HK-2 (cell line): ENCODE measurements at regions not wholly inside any gene's neighbourhood (a gene's known extent, or its start where the extent isn't known, plus 50 kb on each side); places are given as distances from the start of the nearest gene placed in this dataset.

Experiments used
- DNase-seq: peaks from one replicate; pipeline ENCODE4 v3.0.0-alpha.2; 2018; ENCODE audit not compliant: unreplicated experiment

DNA sequence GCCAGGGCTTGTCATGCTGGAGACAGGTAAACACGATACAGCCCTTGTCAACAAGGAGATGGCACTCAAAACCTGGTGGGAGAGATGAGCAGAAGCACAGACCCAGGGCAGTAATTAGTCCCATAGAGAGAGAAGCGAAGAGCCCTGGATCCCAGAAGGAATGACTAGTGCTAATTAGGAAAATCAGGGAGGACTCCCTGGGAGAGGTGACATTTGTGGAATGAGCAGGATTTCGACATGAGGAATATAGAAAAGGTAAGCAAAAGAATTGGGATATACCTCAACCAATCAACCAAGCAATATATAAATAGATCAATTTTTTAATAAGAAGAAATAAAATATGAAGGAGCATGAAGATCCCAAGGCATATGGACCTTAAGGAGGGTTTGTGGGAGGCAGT is 98.5 kb upstream of the GJB5 start:
- no peak for DNase-seq

DNA sequence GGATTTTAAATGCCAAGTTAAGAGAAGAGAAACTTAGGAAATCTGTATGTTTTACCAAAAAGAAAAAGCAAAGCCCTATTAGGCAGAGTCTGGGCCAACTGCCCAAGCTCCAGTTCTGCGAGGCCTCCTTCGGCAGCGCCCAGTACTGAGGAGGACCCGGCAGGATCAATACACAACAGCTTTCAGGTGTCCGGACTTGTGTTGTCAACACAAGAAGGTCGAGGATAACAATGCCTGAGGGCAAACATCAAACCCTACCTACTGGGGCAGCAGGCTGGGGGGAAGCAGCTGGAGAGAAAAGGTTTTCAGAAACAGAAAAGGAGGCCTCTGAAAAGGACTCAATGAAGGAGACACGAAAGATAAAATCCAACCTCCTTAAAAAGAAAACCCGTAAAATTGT is 98.1 kb upstream of the GJB5 start:
- no peak for DNase-seq

DNA sequence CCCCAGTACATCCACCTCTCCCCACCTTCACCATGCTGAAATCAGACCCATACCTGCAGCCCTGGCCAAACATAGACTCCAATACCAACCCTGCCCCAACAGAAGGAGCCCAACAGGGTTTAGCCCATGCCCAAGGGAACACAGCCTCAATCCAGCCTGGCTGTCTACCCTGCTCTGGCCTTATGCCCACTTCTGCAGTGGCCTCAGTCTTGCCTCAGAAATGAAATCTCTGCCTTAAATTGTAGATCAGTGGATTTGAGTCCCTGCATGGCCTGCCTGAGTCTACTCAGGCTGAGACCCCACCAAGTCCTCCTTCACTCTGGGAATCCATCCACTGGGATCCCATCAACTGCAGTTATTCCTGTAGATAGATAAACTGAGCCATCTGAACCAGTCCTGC is 97.6 kb upstream of the GJB5 start:
- DNase-seq: no peak

DNA sequence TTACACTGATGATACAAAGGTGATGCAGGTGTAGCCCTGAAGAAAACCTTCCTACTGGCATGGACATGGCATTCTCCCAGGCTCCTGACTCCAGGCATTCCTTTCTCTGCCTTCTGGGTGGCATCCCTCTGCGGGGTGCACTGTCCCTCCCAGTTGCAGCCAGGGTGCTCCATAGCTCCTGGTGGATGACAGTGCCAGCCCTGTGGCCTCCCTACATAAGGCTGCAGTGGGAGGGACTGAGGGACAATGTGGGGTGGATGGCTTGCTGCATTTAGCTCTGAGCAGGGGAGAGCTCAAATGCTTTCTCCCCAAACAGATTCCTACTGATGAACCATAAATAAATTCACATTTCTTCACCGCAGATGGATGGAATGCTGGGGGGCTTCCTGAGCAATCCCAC is 97.0 kb upstream of the GJB5 start:
- DNase-seq: no peak

DNA sequence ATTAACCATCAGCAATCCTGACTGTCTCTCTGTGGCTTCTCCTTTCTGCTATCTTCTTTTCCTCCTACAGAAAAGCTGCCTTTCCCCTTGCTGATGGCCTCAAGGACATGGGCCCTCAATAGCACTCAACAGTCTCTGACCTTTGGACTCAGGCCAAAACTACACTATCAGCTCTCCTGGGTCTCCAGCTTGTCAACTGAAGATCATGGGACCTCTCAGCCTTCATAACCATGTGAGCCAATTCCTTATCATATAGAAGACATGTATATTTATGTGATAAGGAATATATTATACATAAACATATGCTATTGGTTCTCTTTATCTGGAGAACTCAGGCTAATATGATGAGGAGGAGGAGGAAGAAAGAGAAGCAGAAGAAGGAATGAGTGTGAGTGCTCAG is 91.8 kb upstream of the GJB5 start:
- DNase-seq: no peak

DNA sequence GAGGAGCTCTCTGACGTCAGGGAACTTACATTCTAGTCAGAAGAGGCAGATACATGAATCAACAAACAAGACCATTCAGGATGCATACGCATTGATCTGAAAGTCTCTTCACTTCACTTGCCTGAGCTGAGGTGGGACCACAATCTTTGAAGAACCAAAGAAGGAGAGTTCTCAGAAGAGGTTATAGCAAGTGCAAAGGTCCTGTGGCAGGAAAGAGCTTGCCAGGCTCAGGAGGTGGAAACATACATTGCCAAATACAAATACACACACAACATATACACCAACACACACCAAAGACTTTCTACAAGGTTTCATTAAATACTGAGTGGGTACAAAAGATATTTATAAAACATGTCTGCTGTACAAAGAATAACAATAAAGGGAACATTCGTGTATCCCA is 86.8 kb upstream of the GJB5 start:
- no peak for DNase-seq

DNA sequence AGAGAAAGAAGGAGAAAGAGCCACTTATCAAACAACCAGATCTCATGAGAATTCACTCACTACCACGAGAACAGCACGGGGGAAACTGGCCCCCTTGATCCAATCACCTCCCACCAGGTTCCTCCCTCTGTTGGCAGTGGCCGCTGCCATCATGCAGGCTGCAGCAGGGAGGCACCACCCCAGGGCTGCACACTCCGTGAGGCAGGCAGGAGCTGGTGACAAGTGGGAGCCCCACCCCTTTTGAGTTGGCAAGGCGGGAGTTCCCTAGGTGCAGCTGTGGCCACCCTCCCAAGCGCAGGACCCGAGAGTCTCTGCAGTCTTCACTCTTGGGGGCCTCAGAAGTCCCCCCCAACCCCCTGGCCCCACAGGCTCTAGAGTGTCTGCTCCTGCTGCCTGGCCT is 83.9 kb upstream of the GJB5 start:
- no peak for DNase-seq

DNA sequence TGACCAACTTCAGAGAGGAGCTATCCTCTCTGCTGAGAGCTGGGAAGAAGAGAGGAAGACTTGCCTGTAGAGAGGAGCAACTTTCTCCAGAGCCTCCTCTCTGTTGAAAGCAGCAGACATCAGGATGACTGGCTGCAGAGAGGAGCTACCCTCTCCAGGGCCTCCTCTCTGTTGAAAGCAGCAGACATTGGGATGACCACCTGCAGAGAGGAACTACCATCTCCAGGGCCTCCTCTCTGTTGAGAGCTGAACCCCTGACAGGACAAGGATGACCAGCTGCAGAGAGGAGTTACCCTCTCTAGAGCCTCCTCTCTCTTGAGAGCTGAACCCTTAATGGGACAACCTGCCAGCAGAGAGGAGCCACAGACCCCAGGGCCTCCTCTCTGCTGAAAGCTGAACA is 83.0 kb upstream of the GJB5 start:
- no peak for DNase-seq

DNA sequence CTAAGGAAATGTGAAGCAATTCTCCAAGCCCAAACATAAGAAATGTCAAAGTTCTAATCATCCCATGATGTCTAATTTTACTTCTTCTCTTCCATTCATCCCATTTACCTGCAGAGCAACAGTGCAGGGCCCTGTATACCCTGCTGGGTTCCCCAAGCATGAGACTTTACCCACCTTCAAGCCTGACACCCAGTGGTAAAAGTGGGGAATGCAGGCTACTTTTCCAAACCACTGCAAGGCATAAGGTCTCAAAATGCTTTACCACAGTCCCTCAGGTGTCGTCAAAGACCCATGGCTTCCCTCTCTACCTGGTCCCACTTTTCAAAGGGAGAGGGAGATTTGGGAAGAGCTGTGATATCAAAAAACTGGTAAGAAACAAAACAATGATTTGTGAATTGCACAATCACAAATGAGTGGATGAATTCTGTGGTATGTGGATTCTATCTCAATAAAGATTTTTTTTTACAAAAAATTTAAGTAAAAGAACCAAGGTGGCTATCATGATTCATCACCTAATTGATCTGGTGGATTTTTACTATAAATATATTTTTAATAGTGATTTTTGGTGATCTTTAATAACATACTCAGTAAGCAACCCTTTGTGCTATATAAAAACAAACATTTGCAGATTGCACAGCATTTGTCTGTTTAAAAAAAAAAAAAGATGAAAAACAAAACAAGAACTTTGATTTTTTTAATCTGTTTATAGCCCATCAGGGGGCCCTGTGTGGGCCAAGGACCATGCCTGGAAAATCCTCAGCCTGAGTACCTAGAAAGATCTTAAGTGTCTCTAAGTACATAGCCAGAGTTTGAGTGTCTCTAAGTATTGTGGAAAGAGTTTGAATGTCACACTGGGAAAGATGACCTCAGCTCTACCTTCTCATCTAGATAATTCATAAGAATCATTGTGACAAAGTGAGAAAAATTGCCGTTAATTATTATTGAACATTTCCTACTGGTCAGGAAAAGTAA is 73.1 kb upstream of the GJB5 start:
- peak; percentile 31 for DNase-seq

DNA sequence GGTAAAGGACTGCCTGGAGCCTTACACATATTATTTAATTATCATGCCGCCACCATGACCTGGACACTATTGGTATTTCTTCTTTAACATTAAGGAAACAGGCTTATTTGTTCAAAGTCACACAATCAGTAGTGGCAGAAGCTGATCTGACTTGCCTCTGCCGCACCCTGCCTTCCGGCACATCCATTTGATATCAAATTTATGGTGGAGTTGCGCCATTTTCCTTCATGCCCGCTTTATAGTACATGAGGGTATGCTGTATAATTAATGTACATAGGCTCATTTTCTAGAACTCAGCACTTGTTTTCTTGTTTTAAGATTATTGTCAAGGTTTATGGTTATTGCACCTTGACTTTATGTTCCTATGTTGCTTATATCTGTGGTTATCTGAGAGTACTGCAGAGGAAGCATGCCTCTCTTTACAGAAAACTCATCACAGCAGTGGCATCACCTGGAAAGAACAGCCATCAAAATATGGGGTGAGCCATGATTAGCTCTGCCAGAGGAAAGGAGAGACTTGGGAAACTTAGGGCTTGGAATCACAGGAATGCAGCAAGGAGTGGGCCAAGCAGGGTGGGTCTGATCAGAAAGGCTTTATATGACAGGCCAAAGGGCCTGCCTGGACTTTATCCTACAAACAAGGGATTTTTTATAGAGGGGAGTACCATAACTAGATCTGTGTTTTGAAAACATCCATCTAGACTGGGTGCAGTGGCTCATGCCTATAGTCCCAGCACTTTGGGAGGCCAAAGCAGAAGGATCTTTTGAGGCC is 72.2 kb upstream of the GJB5 start:
- DNase-seq: no peak

DNA sequence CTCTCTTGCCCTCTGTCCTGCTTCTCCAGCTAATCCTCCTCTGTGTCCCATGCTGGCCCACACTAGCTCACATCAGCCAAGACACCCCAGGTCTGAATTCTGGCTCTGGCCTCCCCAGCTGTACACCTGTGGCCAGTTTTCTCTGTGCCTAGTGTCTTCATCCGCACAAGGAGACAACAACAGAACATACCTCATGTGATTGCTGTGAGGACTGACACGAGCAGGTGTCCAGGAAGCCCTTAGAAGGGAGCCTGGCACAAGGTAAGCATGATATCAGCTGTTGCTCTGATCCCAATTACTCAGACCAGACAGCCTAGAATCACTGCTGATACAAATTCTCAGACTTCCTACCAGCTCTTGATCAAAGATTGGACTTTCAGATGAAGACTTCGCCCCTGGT is 71.2 kb upstream of the GJB5 start:
- no peak for DNase-seq

DNA sequence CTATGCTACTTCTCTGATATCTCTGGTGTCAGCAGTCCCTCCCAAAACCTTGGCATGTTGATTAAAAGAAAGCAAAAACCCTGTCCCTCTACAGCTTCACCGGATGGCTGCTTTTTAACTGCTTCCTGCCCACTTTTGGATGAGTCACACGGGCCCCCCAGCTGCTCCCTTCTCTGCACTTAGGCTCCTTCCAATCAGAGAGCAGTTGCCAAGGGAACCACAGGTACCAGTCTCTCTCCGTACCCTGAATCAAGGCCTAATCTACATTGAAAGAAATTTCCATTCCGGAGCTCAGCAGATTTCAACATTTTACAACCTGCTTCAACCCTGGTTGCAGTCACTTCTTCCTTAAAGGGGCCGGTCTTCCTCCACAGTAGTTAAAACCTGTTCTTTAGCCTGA is 70.6 kb upstream of the GJB5 start:
- no peak for DNase-seq

DNA sequence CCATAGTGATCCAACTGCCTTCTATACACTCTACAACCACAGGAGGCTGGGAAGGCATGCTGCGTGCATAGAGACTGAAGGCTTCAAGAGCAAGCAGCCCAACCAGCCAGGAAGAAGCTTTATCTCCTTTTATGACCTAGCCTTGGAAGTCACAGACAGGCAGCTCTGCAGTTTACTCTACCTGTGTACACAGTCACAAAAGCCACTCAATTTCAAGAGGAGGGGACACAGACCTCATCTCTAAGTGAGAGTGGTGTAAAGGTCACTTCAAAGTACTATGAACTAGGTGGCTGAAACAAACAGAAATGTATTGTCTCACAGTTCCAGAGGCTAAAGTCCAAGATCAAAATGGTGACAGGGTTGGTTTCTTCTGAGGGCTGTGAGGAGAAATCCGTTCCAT is 69.6 kb upstream of the GJB5 start:
- no peak for DNase-seq

DNA sequence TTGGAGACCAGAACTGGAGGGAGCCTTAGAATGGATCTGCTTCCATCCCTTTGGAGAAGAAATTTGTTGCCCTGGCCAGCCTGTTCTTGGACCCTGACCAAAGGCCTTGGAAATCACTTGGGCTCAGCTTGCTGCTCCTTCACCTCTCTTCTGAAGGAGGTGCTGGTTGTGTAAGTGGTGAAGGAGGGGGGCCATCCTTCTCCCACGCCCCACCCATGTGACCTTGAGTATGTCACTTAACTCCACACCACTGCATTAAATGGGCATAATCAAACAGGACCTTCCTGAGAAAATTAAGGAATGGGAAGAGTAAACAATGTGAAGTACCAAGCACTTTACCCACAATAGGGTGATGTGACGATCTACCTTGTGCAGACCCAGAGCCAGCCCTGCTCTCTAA is 68.3 kb upstream of the GJB5 start:
- DNase-seq: no peak

DNA sequence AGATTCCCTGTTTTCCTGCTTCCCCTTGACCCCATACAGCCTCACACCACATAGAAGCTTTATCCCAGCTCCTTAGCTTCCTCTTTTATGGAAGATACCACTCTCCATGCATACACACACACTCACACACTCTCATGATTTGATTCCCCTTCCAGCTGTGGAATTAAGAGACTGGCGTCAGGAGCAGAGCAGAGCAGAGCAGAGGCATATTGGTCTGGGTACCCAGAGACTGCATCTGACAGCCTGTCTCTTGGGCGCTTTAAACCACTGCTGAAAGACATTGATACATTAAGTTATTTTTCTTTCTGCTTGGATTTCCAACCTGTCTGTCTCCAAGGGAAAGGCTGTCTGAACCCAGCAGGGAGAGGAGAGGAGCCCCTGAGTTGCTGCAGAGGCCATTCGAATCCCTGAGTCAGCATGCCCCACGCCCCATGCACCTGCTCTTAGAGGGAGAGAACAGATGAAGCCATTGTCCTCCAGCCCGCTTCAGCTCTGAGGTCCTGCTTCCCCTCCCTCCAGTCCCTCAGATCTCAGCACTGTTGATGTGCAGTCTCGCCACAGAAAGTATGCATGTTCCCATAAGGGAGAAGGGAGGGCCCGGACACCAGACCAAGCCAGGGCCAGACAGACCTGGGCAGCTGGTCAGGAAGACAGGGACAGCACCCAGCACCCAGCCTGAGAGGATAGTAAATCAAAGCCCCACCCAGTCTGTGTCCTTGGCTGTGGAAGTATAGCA is 66.7 kb upstream of the GJB5 start:
- DNase-seq: no peak

DNA sequence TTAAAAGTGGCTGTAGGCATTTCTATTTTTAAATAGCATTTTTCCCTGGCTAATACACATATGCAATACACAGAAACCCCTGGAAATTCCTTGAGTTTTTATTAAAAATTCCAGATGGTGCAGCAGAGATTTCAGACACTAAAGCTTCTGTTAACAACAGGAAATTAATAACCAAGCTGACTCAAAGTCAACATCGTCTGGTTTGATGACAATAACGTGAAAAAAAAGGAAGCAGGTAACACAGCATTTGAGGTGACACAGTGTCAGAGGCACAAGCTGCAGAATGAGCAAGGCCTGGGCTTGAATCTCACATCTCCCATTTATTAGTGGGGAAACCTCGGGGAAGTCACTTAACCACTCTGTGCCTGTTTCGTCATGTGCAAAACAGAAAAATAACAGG is 64.6 kb upstream of the GJB5 start:
- DNase-seq: no peak

DNA sequence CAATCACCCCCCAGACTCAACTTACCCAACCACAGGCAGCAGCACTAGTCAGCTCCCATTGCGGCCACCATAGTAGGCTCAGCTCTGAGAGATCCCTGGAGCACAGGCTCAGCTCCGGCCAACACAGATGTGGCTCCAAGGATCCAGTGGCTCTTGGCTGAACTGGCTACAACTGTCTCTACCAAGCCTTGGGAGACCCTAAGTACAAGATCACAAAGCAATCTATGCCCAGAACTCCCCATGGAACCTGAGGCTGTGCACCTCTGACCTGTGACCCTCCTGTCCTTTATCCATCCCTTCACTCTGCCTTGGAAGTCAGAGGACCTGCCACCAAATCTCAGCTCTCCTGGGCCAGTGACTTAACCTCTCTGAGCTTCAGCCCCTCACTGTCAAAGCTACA is 61.8 kb upstream of the GJB5 start:
- no peak for DNase-seq

DNA sequence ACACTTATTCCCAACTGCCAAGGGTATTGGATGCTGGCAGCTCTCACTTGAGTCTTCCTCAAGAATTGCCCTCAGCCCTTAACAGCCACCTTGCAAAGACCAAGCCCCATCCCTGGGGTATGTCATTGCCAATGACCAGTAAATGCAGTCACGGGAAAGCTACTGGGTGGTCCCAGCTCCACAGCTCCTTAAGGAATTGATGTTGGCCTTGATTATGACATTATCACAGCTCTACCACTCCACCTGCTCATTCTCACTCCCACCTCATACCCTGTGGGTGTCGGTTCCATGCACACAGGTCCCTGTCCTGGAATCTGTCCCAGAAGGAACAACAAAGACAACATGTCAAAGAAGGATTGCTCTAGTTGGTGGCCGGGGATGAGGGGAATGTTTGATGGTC is 60.5 kb upstream of the GJB5 start:
- DNase-seq: no peak

DNA sequence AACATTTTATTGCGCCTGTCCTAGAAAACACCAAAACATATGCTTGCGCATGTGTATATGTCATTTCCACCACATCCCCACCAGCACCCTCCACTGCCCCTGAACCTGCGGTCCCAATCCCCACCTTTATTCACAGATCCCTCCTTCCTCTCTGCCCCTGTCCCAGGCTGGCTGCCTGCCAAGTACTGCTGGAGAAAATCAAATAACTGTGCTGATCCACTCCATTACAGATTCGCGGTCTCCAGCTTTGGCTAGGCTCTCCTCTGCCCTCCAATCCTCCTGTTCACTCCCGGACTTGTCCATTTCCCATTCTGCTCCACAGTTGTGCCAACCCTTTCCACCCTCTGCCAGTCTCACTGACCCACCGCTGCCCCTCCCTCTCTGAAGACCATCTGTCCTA is 59.3 kb upstream of the GJB5 start:
- no peak for DNase-seq

DNA sequence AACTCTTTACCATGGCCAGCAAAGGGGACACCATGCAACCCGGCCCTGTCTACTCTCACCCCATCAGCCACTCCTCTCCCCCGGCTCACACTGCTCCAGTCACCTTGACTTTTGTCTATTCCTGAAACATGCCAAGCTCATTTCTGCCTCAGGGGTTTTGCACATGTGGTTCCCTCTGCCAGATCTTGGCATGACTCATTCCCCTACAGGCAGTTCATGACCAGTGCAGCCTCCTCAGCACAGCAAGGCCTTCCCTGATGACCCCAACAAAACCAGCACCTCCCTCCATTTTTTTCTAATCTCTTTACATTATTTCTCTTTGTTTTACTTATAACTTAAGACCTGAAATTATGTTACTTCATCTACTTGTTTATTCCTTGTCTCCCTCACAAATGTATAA is 58.6 kb upstream of the GJB5 start:
- no peak for DNase-seq

DNA sequence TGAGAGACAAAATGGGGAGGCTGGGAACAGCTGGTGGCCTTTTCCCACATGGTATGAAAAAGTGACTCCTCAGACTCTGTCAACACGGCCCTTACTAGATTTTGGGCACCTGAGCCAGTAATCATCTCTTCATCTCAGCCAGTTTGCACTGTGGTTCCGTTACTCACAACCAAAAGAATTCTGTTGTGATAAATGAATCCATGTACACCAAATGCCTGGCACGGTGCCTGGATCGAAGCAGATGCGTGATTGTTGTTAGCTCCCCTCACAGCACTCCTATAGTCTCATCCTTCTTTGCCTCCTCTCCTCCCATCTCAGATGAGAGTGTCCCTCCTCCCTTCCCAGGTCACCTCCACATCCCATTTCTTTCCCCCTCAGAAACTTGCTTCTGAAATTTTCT is 57.9 kb upstream of the GJB5 start:
- no peak for DNase-seq

DNA sequence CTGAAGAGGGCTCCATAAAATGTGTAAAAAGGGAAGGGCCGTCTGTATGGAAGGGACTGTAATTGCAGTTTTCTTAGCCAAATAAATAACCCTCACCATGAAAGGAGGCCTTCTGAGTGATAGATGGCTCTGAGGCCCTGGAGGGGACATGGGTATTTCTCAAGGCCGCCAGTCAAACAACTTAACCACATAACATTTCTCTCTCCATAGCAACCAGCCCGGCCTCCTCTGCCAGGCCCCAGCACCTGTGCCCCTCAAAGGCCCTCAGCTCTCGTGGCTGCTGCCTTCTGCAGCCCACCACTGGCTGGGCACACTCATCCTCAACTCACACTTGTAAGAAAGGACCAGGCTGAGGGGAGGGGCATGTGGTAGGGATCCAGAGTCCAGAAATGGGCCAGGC is 57.0 kb upstream of the GJB5 start:
- no peak for DNase-seq
